ENCODE measurements at regions not wholly inside any gene's neighbourhood (a gene's known extent, or its start where the extent isn't known, plus 50 kb on each side); places are given as distances from the start of the nearest gene placed in this dataset.
"Not testable (repeated sequence)": the region's sequence is repeated elsewhere in the genome, so short reads cannot be mapped to it uniquely, and the experiment has no call there.

DNA sequence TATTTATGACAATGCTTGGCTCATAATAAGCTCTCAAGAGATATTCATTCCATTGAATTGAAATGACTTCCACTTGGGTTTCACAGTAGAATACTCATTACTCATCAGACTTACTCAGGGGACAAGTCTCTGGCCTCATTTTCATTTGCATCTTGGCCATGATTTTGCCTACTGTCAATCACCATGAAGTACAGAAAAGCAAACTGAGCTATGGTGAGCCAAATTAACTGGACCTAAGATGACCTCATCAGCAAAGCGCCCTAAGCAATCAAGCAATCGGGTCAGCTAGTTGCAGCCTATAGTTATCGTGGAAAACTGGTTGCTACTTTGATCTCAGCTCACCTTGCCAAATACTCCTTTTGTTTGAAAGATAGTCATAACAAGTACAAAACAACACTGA lies 494.7 kb upstream of the SLC35B3 start:
- Histone ChIP-seq H3K4me1 (ENCODE audit: insufficient read depth, low read length) (no peaks in the 10 kb centered on the region), H3K79me2 (ENCODE audit: insufficient read depth, low read length) (no peaks in the 10 kb centered on the region), H3K9ac (ENCODE audit: low read length) (no peak overlapping the region), H3K27ac (ENCODE audit: low read depth, low read length) (no peak overlapping the region), H3K4me2 (ENCODE audit: low read length) (no peak overlapping the region), H3K36me3 (ENCODE audit: insufficient read depth, low read length) (no peaks in the 10 kb centered on the region), H4K20me1 (ENCODE audit: insufficient read depth, low read length) (no peaks in the 10 kb centered on the region), H3K4me3 (ENCODE audit: insufficient read depth, low read depth, low read length) (no peak overlapping the region), H3K27me3 (ENCODE audit: insufficient read depth, low read length) (no peaks in the 10 kb centered on the region), H2AFZ (ENCODE audit: low read depth, low read length) (no peak overlapping the region), H3K9me3 (ENCODE audit: insufficient read depth, low read depth, low read length) (no peaks in the 10 kb centered on the region)
- TF ChIP-seq, protein P1, sequence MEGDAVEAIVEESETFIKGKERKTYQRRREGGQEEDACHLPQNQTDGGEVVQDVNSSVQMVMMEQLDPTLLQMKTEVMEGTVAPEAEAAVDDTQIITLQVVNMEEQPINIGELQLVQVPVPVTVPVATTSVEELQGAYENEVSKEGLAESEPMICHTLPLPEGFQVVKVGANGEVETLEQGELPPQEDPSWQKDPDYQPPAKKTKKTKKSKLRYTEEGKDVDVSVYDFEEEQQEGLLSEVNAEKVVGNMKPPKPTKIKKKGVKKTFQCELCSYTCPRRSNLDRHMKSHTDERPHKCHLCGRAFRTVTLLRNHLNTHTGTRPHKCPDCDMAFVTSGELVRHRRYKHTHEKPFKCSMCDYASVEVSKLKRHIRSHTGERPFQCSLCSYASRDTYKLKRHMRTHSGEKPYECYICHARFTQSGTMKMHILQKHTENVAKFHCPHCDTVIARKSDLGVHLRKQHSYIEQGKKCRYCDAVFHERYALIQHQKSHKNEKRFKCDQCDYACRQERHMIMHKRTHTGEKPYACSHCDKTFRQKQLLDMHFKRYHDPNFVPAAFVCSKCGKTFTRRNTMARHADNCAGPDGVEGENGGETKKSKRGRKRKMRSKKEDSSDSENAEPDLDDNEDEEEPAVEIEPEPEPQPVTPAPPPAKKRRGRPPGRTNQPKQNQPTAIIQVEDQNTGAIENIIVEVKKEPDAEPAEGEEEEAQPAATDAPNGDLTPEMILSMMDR (IDR thresholded peaks at IDR 0.05; ENCODE audit: insufficient read depth, low read depth, low read length): no peak
- no peak for TF ChIP-seq EZH2 (IDR thresholded peaks at IDR 0.05; ENCODE audit: insufficient read depth, low read length)
- H3K27ac Mint-ChIP-seq (ENCODE audit: unreplicated experiment): no peak overlapping the region
- peaks cover 2% of the 10 kb centered on the region for H3K27me3 Mint-ChIP-seq (ENCODE audit: low read depth, unreplicated experiment)
- H3K4me3 Mint-ChIP-seq (ENCODE audit: unreplicated experiment): no peak overlapping the region
- FAIRE-seq (no peak), DNase-seq (ENCODE audit: low read depth) (no peak)
- H3K36me3 Mint-ChIP-seq (ENCODE audit: low read depth, unreplicated experiment): no peaks in the 10 kb centered on the region
- H3K9me3 Mint-ChIP-seq (ENCODE audit: unreplicated experiment): no peaks in the 10 kb centered on the region
- H3K4me1 Mint-ChIP-seq (ENCODE audit: low read depth, unreplicated experiment): no peaks in the 10 kb centered on the region

DNA sequence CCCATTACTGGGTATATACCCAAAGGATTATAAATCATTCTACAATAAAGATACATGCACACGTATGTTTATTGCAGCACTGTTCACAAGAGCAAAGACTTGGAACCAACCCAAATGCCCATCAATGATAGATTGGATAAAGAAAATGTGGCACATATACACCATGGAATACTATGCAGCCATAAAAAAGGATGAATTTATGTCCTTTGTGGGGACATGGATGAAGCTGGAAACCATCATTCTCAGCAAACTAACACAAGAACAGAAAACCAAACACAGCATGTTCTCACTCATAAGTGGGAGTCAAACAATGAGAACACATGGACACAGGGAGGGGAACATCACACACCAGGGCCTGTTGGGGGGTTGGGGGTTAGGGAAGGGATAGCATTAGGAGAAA lies 484.9 kb upstream of the SLC35B3 start:
- not testable (repeated sequence) for FAIRE-seq; H3K4me1 ChIP-seq (ENCODE audit: insufficient read depth, low read length); H3K4me1 Mint-ChIP-seq (ENCODE audit: low read depth, unreplicated experiment); H3K27ac ChIP-seq (ENCODE audit: low read depth, low read length); H3K27ac Mint-ChIP-seq (ENCODE audit: unreplicated experiment); H3K36me3 ChIP-seq (ENCODE audit: insufficient read depth, low read length); H3K36me3 Mint-ChIP-seq (ENCODE audit: low read depth, unreplicated experiment); H3K9ac ChIP-seq (ENCODE audit: low read length); H3K4me3 ChIP-seq (ENCODE audit: insufficient read depth, low read depth, low read length); H3K79me2 ChIP-seq (ENCODE audit: insufficient read depth, low read length); H2AFZ ChIP-seq (ENCODE audit: low read depth, low read length); H4K20me1 ChIP-seq (ENCODE audit: insufficient read depth, low read length); H3K9me3 Mint-ChIP-seq (ENCODE audit: unreplicated experiment); H3K27me3 Mint-ChIP-seq (ENCODE audit: low read depth, unreplicated experiment); H3K4me3 Mint-ChIP-seq (ENCODE audit: unreplicated experiment); H3K4me2 ChIP-seq (ENCODE audit: low read length); H3K27me3 ChIP-seq (ENCODE audit: insufficient read depth, low read length); H3K9me3 ChIP-seq (ENCODE audit: insufficient read depth, low read depth, low read length); DNase-seq (ENCODE audit: low read depth)

DNA sequence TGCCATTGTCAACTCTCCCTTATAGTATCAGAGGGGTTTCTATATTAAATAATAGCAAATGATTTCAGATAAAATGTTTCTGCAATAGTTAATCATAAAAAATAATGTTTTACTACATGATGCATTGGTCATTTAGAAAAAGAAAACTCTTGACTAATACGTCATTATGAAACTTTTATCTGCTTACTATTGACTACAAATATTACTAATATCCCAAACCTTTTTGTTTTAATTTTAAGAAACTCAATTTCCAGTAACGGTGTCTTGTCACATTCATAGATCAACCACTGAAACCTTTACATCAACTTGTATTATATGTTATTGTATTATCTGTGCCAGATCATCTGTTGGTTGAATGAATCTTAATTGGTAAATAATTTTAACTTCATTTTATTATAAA lies 482.9 kb upstream of the SLC35B3 start:
- Histone ChIP-seq H3K9me3 (ENCODE audit: insufficient read depth, low read depth, low read length) (no peaks in the 10 kb centered on the region), H3K4me3 (ENCODE audit: insufficient read depth, low read depth, low read length) (no peak overlapping the region), H3K4me2 (ENCODE audit: low read length) (no peak overlapping the region), H3K36me3 (ENCODE audit: insufficient read depth, low read length) (no peaks in the 10 kb centered on the region), H3K4me1 (ENCODE audit: insufficient read depth, low read length) (no peaks in the 10 kb centered on the region), H3K27me3 (ENCODE audit: insufficient read depth, low read length) (no peaks in the 10 kb centered on the region), H3K79me2 (ENCODE audit: insufficient read depth, low read length) (no peaks in the 10 kb centered on the region), H3K9ac (ENCODE audit: low read length) (no peak overlapping the region), H3K27ac (ENCODE audit: low read depth, low read length) (no peak overlapping the region), H2AFZ (ENCODE audit: low read depth, low read length) (no peak overlapping the region), H4K20me1 (ENCODE audit: insufficient read depth, low read length) (no peaks in the 10 kb centered on the region)
- Mint-ChIP-seq H3K9me3 (ENCODE audit: unreplicated experiment) (peaks cover 3% of the 10 kb centered on the region), H3K4me1 (ENCODE audit: low read depth, unreplicated experiment) (no peaks in the 10 kb centered on the region), H3K36me3 (ENCODE audit: low read depth, unreplicated experiment) (no peaks in the 10 kb centered on the region), H3K4me3 (ENCODE audit: unreplicated experiment) (no peak overlapping the region), H3K27ac (ENCODE audit: unreplicated experiment) (no peak overlapping the region), H3K27me3 (ENCODE audit: low read depth, unreplicated experiment) (no peaks in the 10 kb centered on the region)
- DNase-seq (ENCODE audit: low read depth): no peak
- FAIRE-seq: no peak
- no peak for TF ChIP-seq EZH2 (IDR thresholded peaks at IDR 0.05; ENCODE audit: insufficient read depth, low read length)
- TF ChIP-seq, protein P1 (IDR thresholded peaks at IDR 0.05; ENCODE audit: insufficient read depth, low read depth, low read length): no peak
